Prostate gland (tissue), 1 donor: ENCODE measurements at regions not wholly inside any gene's neighbourhood (a gene's known extent, or its start where the extent isn't known, plus 50 kb on each side); places are given as distances from the start of the nearest gene placed in this dataset.

Experiments
- POLR2A ChIP-seq: fragments of 450-650 bp; IDR thresholded peaks from one replicate; pipeline ENCODE4 v1.6.1; 2016; ENCODE audit warnings: antibody characterized with exemption, mild to moderate bottlenecking
- POLR2AphosphoS5 ChIP-seq: sonication (generic); formaldehyde crosslinking; IDR thresholded peaks from one replicate; pipeline ENCODE4 v1.6.1; 2017; ENCODE audit warnings: antibody characterized with exemption

DNA sequence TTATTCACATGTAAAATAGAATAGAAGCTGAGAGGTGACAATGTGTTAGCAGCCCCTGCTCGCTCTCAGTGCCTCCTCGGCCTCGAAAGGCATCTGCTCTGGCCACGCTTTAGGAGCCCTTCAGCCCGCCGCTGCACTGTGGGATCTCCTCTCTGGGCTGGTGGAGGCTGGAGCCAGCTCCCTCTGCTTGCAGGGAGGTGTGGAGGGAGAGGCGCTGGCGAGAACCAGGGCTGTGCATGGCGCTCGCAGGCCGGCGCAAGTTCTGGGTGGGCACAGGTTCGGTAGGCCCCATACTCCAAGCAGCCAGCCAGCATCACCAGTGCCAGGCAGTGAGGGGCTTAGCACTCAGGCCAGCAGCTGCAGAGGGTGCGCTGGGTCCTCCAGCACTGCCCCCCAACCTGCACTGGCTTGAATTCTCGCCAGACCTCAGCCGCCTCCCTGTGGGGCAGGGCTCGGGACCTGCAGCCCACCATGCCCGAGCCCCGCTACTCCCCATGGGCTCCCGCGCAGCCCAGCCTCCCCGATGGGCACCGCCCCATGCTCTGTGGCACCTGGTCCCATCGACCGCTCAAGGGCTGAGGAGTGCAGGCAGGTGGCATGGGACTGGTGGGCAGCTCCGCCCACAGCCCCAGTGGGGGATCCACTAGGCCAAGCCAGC, 1346.7 kb upstream of the IGFBP7 start:
- TF ChIP-seq POLR2A = no peak
- TF ChIP-seq POLR2AphosphoS5 = no peak
